ENCODE measurements at regions not wholly inside any gene's neighbourhood (a gene's known extent, or its start where the extent isn't known, plus 50 kb on each side); places are given as distances from the start of the nearest gene placed in this dataset.

GRCh38 chr11:70739811-70740487 lies 341.6 kb downstream of the CTTN start:
- no peaks in the 10 kb centered on the region for H3K79me2 ChIP-seq (ENCODE audit: insufficient read depth, low read length)
- H2AFZ ChIP-seq (ENCODE audit: low read depth, low read length): no peak overlapping the region
- TF ChIP-seq CTCF (IDR thresholded peaks at IDR 0.05; ENCODE audit: insufficient read depth, low read depth, low read length): no peak
- no peak for TF ChIP-seq EZH2 (IDR thresholded peaks at IDR 0.05; ENCODE audit: insufficient read depth, low read length)
- H3K4me2 ChIP-seq (ENCODE audit: low read length): no peak overlapping the region
- H3K27ac ChIP-seq (ENCODE audit: low read depth, low read length): no peak overlapping the region
- Mint-ChIP-seq H3K27ac (ENCODE audit: unreplicated experiment) (no peak overlapping the region), H3K36me3 (ENCODE audit: low read depth, unreplicated experiment) (peaks cover 10% of the 10 kb centered on the region), H3K4me1 (ENCODE audit: low read depth, unreplicated experiment) (no peaks in the 10 kb centered on the region), H3K27me3 (ENCODE audit: low read depth, unreplicated experiment) (peaks cover 68% of the 10 kb centered on the region), H3K4me3 (ENCODE audit: unreplicated experiment) (no peak overlapping the region), H3K9me3 (ENCODE audit: unreplicated experiment) (peaks cover 13% of the 10 kb centered on the region)
- H3K4me3 ChIP-seq (ENCODE audit: insufficient read depth, low read depth, low read length): no peak overlapping the region
- no peak for DNase-seq (ENCODE audit: low read depth)
- H3K9me3 ChIP-seq (ENCODE audit: insufficient read depth, low read depth, low read length): no peaks in the 10 kb centered on the region
- H4K20me1 ChIP-seq (ENCODE audit: insufficient read depth, low read length): no peaks in the 10 kb centered on the region
- FAIRE-seq: no peak
- H3K4me1 ChIP-seq (ENCODE audit: insufficient read depth, low read length): no peaks in the 10 kb centered on the region
- H3K27me3 ChIP-seq (ENCODE audit: insufficient read depth, low read length): peaks cover 15% of the 10 kb centered on the region
- H3K9ac ChIP-seq (ENCODE audit: low read length): no peak overlapping the region
- no peaks in the 10 kb centered on the region for H3K36me3 ChIP-seq (ENCODE audit: insufficient read depth, low read length)

- Mint-ChIP-seq H3K27me3 (ENCODE audit: low read depth, unreplicated experiment) (peaks cover 73% of the 10 kb centered on the region), H3K27ac (ENCODE audit: unreplicated experiment) (no peak overlapping the region), H3K9me3 (ENCODE audit: unreplicated experiment) (peaks cover 13% of the 10 kb centered on the region), H3K4me3 (ENCODE audit: unreplicated experiment) (no peak overlapping the region), H3K4me1 (ENCODE audit: low read depth, unreplicated experiment) (no peaks in the 10 kb centered on the region), H3K36me3 (ENCODE audit: low read depth, unreplicated experiment) (peaks cover 10% of the 10 kb centered on the region)
- H3K27ac ChIP-seq (ENCODE audit: low read depth, low read length): no peak overlapping the region
- H3K9me3 ChIP-seq (ENCODE audit: insufficient read depth, low read depth, low read length): no peaks in the 10 kb centered on the region
- H3K79me2 ChIP-seq (ENCODE audit: insufficient read depth, low read length): no peaks in the 10 kb centered on the region
- no peak for FAIRE-seq
- H3K27me3 ChIP-seq (ENCODE audit: insufficient read depth, low read length): peaks cover 15% of the 10 kb centered on the region
- H3K4me3 ChIP-seq (ENCODE audit: insufficient read depth, low read depth, low read length): no peak overlapping the region
- no peak for DNase-seq (ENCODE audit: low read depth)
- no peaks in the 10 kb centered on the region for H3K36me3 ChIP-seq (ENCODE audit: insufficient read depth, low read length)
- no peaks in the 10 kb centered on the region for H4K20me1 ChIP-seq (ENCODE audit: insufficient read depth, low read length)
- no peaks in the 10 kb centered on the region for H3K4me1 ChIP-seq (ENCODE audit: insufficient read depth, low read length)
- no peak overlapping the region for H3K4me2 ChIP-seq (ENCODE audit: low read length)
- H2AFZ ChIP-seq (ENCODE audit: low read depth, low read length): no peak overlapping the region
- TF ChIP-seq CTCF (IDR thresholded peaks at IDR 0.05; ENCODE audit: insufficient read depth, low read depth, low read length) (no peak), EZH2 (IDR thresholded peaks at IDR 0.05; ENCODE audit: insufficient read depth, low read length) (no peak)
- no peak overlapping the region for H3K9ac ChIP-seq (ENCODE audit: low read length)
Observed at GRCh38 chr11:70740488-70740851, 342.1 kb downstream of the CTTN start.

- H3K9ac ChIP-seq (ENCODE audit: low read length): no peak overlapping the region
- H3K9me3 ChIP-seq (ENCODE audit: insufficient read depth, low read depth, low read length): no peaks in the 10 kb centered on the region
- H3K4me3 Mint-ChIP-seq (ENCODE audit: unreplicated experiment): no peak overlapping the region
- H4K20me1 ChIP-seq (ENCODE audit: insufficient read depth, low read length): no peaks in the 10 kb centered on the region
- no peak overlapping the region for H3K4me2 ChIP-seq (ENCODE audit: low read length)
- no peak for TF ChIP-seq CTCF (IDR thresholded peaks at IDR 0.05; ENCODE audit: insufficient read depth, low read depth, low read length)
- TF ChIP-seq EZH2 (IDR thresholded peaks at IDR 0.05; ENCODE audit: insufficient read depth, low read length): no peak
- peaks cover 15% of the 10 kb centered on the region for H3K27me3 ChIP-seq (ENCODE audit: insufficient read depth, low read length)
- no peaks in the 10 kb centered on the region for H3K79me2 ChIP-seq (ENCODE audit: insufficient read depth, low read length)
- no peak for FAIRE-seq
- no peaks in the 10 kb centered on the region for H3K36me3 ChIP-seq (ENCODE audit: insufficient read depth, low read length)
- peaks cover 11% of the 10 kb centered on the region for H3K9me3 Mint-ChIP-seq (ENCODE audit: unreplicated experiment)
- no peak for DNase-seq (ENCODE audit: low read depth)
- H3K4me1 Mint-ChIP-seq (ENCODE audit: low read depth, unreplicated experiment): no peaks in the 10 kb centered on the region
- no peak overlapping the region for H2AFZ ChIP-seq (ENCODE audit: low read depth, low read length)
- H3K27ac Mint-ChIP-seq (ENCODE audit: unreplicated experiment): peak overlapping the region; percentile 9
- H3K4me1 ChIP-seq (ENCODE audit: insufficient read depth, low read length): no peaks in the 10 kb centered on the region
- H3K36me3 Mint-ChIP-seq (ENCODE audit: low read depth, unreplicated experiment): peaks cover 10% of the 10 kb centered on the region
- no peak overlapping the region for H3K4me3 ChIP-seq (ENCODE audit: insufficient read depth, low read depth, low read length)
- no peak overlapping the region for H3K27ac ChIP-seq (ENCODE audit: low read depth, low read length)
- H3K27me3 Mint-ChIP-seq (ENCODE audit: low read depth, unreplicated experiment): peaks cover 71% of the 10 kb centered on the region
Observed at GRCh38 chr11:70741085-70741484, 342.8 kb downstream of the CTTN start.
